Right atrium auricular region (tissue), 2 donors: ENCODE measurements at regions not wholly inside any gene's neighbourhood (a gene's known extent, or its start where the extent isn't known, plus 50 kb on each side); places are given as distances from the start of the nearest gene placed in this dataset.

Experiments
- DNase-seq: peaks from one replicate; pipeline ENCODE4 v3.0.0-alpha.2; 2019; ENCODE audit warnings: low spot score
- H3K27ac ChIP-seq, 2 donors: fragments of 200-600 bp; sonication (generic); 1 replicate in 1 of 2; 2 replicates in 1 of 2; pipeline ENCODE4 v1.5.1; 2016 to 2019
- H3K27me3 ChIP-seq, 2 donors: fragments of 200-600 bp; sonication (generic); one replicate each; pipeline versions ENCODE4 v1.5.1 to v1.6.0; 2017 to 2019
- H3K36me3 ChIP-seq: fragments of 200-600 bp; sonication (generic); one replicate; pipeline ENCODE4 v1.5.1; 2016
- H3K4me1 ChIP-seq, 2 donors: fragments of 200-600 bp; sonication (generic); one replicate each; pipeline versions ENCODE4 v1.5.1 to v1.6.0; 2017 to 2019
- H3K4me3 ChIP-seq, 2 donors: fragments of 200-600 bp; sonication (generic); 1 replicate in 1 of 2; 2 replicates in 1 of 2; pipeline ENCODE4 v1.5.1; 2017 to 2019; ENCODE audit warnings: mild to moderate bottlenecking in 1 of 2, moderate library complexity in 1 of 2
- H3K9me3 ChIP-seq, 2 donors: fragments of 200-600 bp; sonication (generic); one replicate each; pipeline ENCODE4 v1.5.1; 2019
- CTCF ChIP-seq, 2 donors: fragments of 200-600 bp; sonication (generic); IDR thresholded peaks; one replicate each; pipeline ENCODE4 v1.5.1; 2019; ENCODE audit warnings: antibody characterized with exemption in 2 of 2

DNA sequence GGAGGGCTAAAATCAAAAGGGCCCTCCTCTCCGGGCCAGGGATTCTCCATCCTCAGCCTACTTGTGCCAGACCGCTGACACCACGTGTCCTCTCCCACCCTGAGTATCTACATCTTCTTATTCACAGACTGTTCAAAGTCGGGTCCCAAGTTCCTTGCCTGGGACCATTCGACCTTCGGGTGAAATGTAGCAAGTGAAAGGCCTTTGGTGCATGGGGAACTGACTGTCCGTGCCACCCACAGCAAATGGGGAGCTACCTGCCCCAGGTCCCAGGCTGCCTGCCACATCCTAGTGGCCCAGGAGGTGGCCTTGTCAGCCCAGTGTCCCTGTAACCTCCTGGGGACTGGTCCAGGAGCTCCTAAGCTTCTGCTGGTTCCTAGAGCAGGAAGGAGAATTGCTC lies 67.3 kb downstream of the RTL6 start:
- H3K36me3 ChIP-seq: no peaks in the 10 kb centered on the region
- no peaks in the 10 kb centered on the region for H3K4me1 ChIP-seq
- no peaks in the 10 kb centered on the region for H3K27me3 ChIP-seq
- H3K4me3 ChIP-seq: no peak overlapping the region
- DNase-seq: no peak
- no peaks in the 10 kb centered on the region for H3K9me3 ChIP-seq
- TF ChIP-seq CTCF (IDR thresholded peaks at IDR 0.05): no peak
- H3K27ac ChIP-seq: no peak overlapping the region

DNA sequence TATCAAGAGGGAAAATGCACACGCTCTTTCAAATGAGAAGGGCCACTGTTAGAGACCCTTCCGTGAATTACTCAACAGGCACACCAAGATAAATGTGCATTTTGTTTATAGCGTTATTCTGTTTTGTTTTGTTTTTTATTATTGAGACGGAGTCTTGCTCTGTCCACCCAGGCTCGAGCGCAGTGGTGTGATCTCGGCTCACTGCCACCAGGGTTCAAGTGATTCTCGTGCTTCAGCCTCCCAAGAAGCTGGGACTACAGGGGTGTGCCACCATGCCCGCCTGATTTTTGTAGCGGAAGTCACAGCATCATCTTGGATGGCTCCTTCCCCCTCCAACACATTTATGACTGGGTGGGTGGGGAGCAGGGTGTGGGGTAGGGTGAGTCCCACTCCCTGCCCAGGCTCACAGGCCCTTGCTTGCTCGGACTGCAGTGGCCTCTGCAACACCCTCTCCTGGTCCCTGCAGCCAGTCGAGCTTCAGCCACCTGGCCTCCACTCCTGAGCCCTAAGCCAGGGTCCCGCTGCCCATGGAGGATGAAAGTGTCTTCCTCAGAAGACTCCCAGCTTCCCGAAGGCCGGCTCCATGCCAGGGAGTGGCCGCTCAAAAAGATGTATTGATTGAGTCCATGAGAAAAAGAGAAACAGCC lies 68.0 kb downstream of the RTL6 start:
- Histone ChIP-seq H3K4me1 (peaks cover 0 to 4% of the 10 kb centered on the region in 2 donors), H3K27ac (no peak overlapping the region), H3K4me3 (no peak overlapping the region), H3K36me3 (no peaks in the 10 kb centered on the region), H3K9me3 (no peaks in the 10 kb centered on the region), H3K27me3 (no peaks in the 10 kb centered on the region)
- TF ChIP-seq CTCF (IDR thresholded peaks at IDR 0.05): no peak
- no peak for DNase-seq

GRCh38 chr22:44428941-44429830 lies 68.8 kb downstream of the RTL6 start:
- Histone ChIP-seq H3K4me3 (no peak overlapping the region), H3K27ac (no peak overlapping the region), H3K9me3 (no peaks in the 10 kb centered on the region), H3K36me3 (no peaks in the 10 kb centered on the region), H3K4me1 (peaks cover 0 to 13% of the 10 kb centered on the region in 2 donors), H3K27me3 (no peaks in the 10 kb centered on the region)
- no peak for TF ChIP-seq CTCF (IDR thresholded peaks at IDR 0.05)
- DNase-seq: no peak

DNA sequence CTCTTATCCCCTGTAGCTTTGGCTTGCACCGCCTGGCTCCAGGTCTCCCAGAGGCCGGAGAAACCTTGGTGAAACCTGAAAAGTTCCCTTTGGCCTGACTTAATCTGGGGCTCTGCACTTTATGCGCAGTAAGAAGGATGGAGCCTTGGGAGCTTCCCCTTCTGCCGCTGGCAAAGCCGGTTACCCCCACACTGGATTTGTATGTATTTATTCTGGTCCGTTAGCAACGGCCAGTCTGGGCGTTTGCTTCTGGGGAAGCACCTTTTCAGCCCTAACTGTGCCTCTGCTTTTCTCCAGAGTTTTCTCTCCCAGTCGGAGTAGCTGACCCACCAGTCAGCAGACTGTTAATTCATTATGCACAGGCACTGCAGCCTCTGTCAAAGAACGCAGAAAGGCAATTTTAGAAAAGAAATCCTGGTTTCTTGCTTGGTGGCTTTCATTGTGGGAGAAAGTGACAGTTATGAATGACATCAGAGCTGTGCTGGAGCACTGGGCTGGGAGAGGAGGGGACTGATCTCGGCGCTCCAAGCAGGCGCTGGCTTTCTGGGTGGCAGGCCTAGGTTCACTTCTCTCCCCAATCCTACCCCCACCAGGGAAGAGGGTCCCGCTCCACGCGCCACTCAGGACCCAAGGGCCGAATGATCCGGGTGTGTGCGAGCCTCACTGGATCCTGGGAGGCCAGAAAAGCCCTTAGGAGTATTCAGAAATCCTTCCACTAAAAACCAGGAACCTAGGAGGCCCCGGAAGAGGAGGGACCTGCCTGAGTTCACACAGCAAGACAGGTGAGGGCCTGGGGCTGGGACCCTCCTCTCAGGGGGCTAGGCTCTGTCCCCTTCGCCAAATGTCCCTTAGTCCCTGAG lies 70.2 kb downstream of the RTL6 start:
- no peak for TF ChIP-seq CTCF (IDR thresholded peaks at IDR 0.05)
- Histone ChIP-seq H3K27me3 (no peaks in the 10 kb centered on the region), H3K4me1 (peaks cover 0 to 16% of the 10 kb centered on the region in 2 donors), H3K9me3 (no peaks in the 10 kb centered on the region), H3K27ac (no peak overlapping the region), H3K4me3 (no peak overlapping the region), H3K36me3 (no peaks in the 10 kb centered on the region)
- no peak for DNase-seq

- peaks cover 0 to 16% of the 10 kb centered on the region in 2 donors for H3K4me1 ChIP-seq
- no peaks in the 10 kb centered on the region for H3K27me3 ChIP-seq
- DNase-seq: no peak
- H3K27ac ChIP-seq: no peak overlapping the region
- no peaks in the 10 kb centered on the region for H3K9me3 ChIP-seq
- H3K4me3 ChIP-seq: no peak overlapping the region
- no peaks in the 10 kb centered on the region for H3K36me3 ChIP-seq
- TF ChIP-seq CTCF (IDR thresholded peaks at IDR 0.05): no peak
Observed at GRCh38 chr22:44426981-44427380, 71.1 kb downstream of the RTL6 start.
